ENCODE measurements at regions not wholly inside any gene's neighbourhood (a gene's known extent, or its start where the extent isn't known, plus 50 kb on each side); places are given as distances from the start of the nearest gene placed in this dataset.

- TF ChIP-seq NANOG (IDR thresholded peaks at IDR 0.05; ENCODE audit: borderline replicate concordance) (no peak), ZNF114 (CRISPR knock-in tag; IDR thresholded peaks at IDR 0.05) (no peak), STAT1 (IDR thresholded peaks at IDR 0.05; ENCODE audit: unreplicated experiment) (no peak), POLR2AphosphoS5 (IDR thresholded peaks at IDR 0.05; ENCODE audit: low read depth) (no peak), REST (IDR thresholded peaks at IDR 0.05; ENCODE audit: unreplicated experiment) (no peak), JUNB (IDR thresholded peaks at IDR 0.05; ENCODE audit: unreplicated experiment) (no peak), EZH2phosphoT487 (IDR thresholded peaks at IDR 0.05; ENCODE audit: unreplicated experiment) (no peak), EZH2 (IDR thresholded peaks at IDR 0.05; ENCODE audit: low read depth, unreplicated experiment) (no peak), ETS1 (IDR thresholded peaks at IDR 0.05) (no peak), CREB1 (CRISPR knock-in tag; IDR thresholded peaks at IDR 0.05; ENCODE audit: low read depth) (no peak), ZNF331 (CRISPR knock-in tag; IDR thresholded peaks at IDR 0.05; ENCODE audit: low read depth) (no peak)
- TF ChIP-seq, protein P1, sequence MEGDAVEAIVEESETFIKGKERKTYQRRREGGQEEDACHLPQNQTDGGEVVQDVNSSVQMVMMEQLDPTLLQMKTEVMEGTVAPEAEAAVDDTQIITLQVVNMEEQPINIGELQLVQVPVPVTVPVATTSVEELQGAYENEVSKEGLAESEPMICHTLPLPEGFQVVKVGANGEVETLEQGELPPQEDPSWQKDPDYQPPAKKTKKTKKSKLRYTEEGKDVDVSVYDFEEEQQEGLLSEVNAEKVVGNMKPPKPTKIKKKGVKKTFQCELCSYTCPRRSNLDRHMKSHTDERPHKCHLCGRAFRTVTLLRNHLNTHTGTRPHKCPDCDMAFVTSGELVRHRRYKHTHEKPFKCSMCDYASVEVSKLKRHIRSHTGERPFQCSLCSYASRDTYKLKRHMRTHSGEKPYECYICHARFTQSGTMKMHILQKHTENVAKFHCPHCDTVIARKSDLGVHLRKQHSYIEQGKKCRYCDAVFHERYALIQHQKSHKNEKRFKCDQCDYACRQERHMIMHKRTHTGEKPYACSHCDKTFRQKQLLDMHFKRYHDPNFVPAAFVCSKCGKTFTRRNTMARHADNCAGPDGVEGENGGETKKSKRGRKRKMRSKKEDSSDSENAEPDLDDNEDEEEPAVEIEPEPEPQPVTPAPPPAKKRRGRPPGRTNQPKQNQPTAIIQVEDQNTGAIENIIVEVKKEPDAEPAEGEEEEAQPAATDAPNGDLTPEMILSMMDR (conservative IDR thresholded peaks at IDR 0.05; ENCODE audit: low read depth in 2 of 2), result no peak
Measured at GRCh38 chr17:71037386-71037785, 868.1 kb downstream of the KCNJ2 start (continued).

DNA sequence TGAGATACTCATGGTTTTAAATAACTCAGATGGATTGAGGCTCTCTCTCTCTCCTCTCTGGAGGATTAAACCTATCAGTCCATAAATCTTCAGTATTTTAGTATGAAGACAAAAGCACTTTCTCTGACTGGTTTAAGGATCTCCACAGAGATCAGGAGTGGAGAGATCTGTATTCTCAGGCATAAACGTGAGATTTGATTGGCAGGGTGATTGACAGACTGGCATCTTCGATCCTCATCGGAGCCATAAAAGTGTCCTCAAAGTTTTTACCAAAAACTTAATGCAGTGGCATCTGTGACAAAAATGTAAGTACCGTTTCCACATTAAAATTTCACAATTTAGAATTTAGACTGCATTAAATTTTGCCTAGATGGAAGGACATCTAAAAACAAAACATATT lies 870.1 kb downstream of the KCNJ2 start:
- H3K4me3 ChIP-seq, result no peak overlapping the region
- H3F3A ChIP-seq (replicated peaks; ENCODE audit: low read depth), result no peaks in the 10 kb centered on the region
- Mint-ChIP-seq H3K9me3 (no peaks in the 10 kb centered on the region), H3K4me1 (no peaks in the 10 kb centered on the region), H3K36me3 (ENCODE audit: low read depth) (no peaks in the 10 kb centered on the region), H3K4me3 (no peak overlapping the region), H3K27ac (no peak overlapping the region), H3K27me3 (ENCODE audit: insufficient read depth, low read depth, poor library complexity) (peaks cover 5% of the 10 kb centered on the region)
- H3K27me3 ChIP-seq (ENCODE audit: insufficient read depth), result peaks cover 45% of the 10 kb centered on the region
- H3K4me2 ChIP-seq, result no peak overlapping the region
- ATAC-seq (no peak), DNase-seq (ENCODE audit: low spot score) (no peak)
- H4K20me1 ChIP-seq (replicated peaks; ENCODE audit: insufficient read depth), result no peaks in the 10 kb centered on the region
- H3K36me3 ChIP-seq (ENCODE audit: insufficient read depth), result no peaks in the 10 kb centered on the region
- 0 out of 2 replicates have a peak, but pooled peaks cover 6% of the 10 kb centered on the region for H3K9me2 ChIP-seq (ENCODE audit: insufficient read depth)
- no peak overlapping the region for H3K27ac ChIP-seq (ENCODE audit: low read depth)
- H2AFZ ChIP-seq, result no peak overlapping the region
- H3K4me1 ChIP-seq (ENCODE audit: insufficient read depth), result peaks cover 4% of the 10 kb centered on the region
- no peaks in the 10 kb centered on the region for H3K79me2 ChIP-seq (replicated peaks; ENCODE audit: insufficient read depth)
- no peak for TF ChIP-seq ZNF462 (CRISPR knock-in tag; IDR thresholded peaks at IDR 0.05)
- no peak for TF ChIP-seq EZH2 (IDR thresholded peaks at IDR 0.05; ENCODE audit: low read depth, unreplicated experiment)
- TF ChIP-seq EZH2phosphoT487 (IDR thresholded peaks at IDR 0.05; ENCODE audit: unreplicated experiment), result no peak

Measured in GM23338 (cell line).